H1 (cell line): ENCODE measurements at regions not wholly inside any gene's neighbourhood (a gene's known extent, or its start where the extent isn't known, plus 50 kb on each side); places are given as distances from the start of the nearest gene placed in this dataset.

Experiments
- CTCF ChIA-PET: fragments of 300-600 bp; sonication (Branson Sonifier 250); formaldehyde crosslinking; loops from one replicate; lab custom pipeline; 2021; ENCODE audit not compliant: partially characterized antibody; lab: Charles Lee
- POLR2A ChIA-PET: fragments of 300-600 bp; sonication (Branson Sonifier 250); formaldehyde crosslinking; loops from one replicate; lab custom pipeline; 2021; ENCODE audit warnings: inconsistent platforms; ENCODE audit not compliant: partially characterized antibody; lab: Charles Lee
- DNase-seq, 2 experiments: peaks; one replicate each; pipeline versions ENCODE4 v3.0.0 to v3.0.0-alpha.2; 2010 to 2022; ENCODE audit warnings: low spot score in 2 of 2, low read depth in 1 of 2, mixed read lengths in 1 of 2
- FAIRE-seq: peaks from 2 replicates; lab custom pipeline; 2011; peaks lifted over from hg19 to GRCh38; lab: Jason Lieb, UNC
- H2AFZ ChIP-seq: 2 replicates; pipeline ENCODE4 v1.8.1; 2012; ENCODE audit warnings: low read length, inconsistent platforms
- H2AK5ac ChIP-seq: 2 replicates; pipeline ENCODE4 v1.6.1; 2013; ENCODE audit warnings: low read depth, low read length
- H2BK120ac ChIP-seq: replicated peaks from 2 replicates; pipeline ENCODE3; 2013; ENCODE audit warnings: low read depth, low read length, inconsistent platforms
- H2BK12ac ChIP-seq: 2 replicates; pipeline ENCODE4 v1.6.1; 2013; ENCODE audit warnings: low read depth, low read length
- H2BK15ac ChIP-seq: 2 replicates; pipeline ENCODE4 v1.6.1; 2013; ENCODE audit warnings: low read length
- H2BK20ac ChIP-seq: 2 replicates; pipeline ENCODE4 v1.6.1; 2013; ENCODE audit warnings: low read length
- H2BK5ac ChIP-seq: 2 replicates; pipeline ENCODE4 v1.6.1; 2013; ENCODE audit warnings: low read depth, low read length
- H3K14ac ChIP-seq: 2 replicates; pipeline ENCODE4 v1.6.1; 2013; ENCODE audit warnings: inconsistent platforms; ENCODE audit not compliant: insufficient read length
- H3K18ac ChIP-seq: 2 replicates; pipeline ENCODE4 v1.6.1; 2013; ENCODE audit warnings: low read length; ENCODE audit errors: extremely low read depth
- H3K23ac ChIP-seq: 2 replicates; pipeline ENCODE4 v1.6.1; 2013; ENCODE audit warnings: inconsistent platforms; ENCODE audit not compliant: insufficient read length
- H3K23me2 ChIP-seq: 2 replicates; pipeline ENCODE4 v1.6.1; 2013; ENCODE audit warnings: low read depth, low read length
- H3K27ac ChIP-seq: 2 replicates; pipeline ENCODE4 v1.6.1; 2011; ENCODE audit warnings: low read depth, low read length, inconsistent platforms
- H3K27me3 ChIP-seq, 4 experiments: replicated peaks in 1 of 4; 1 replicate in 1 of 4; 2 replicates in 3 of 4; pipeline versions ENCODE4 v1.6.1 to v1.8.1; 2011 to 2013; ENCODE audit warnings: low read length in 3 of 4, mild to moderate bottlenecking in 3 of 4, inconsistent platforms in 2 of 4, mixed read lengths in 2 of 4, moderate library complexity in 1 of 4; ENCODE audit not compliant: control insufficient read depth in 3 of 4, insufficient read depth in 3 of 4; ENCODE audit errors: extremely low read depth in 1 of 4
- H3K36me3 ChIP-seq, 4 experiments: 2 replicates each; pipeline versions ENCODE4 v1.6.1 to v1.8.1; 2011 to 2013; ENCODE audit warnings: mild to moderate bottlenecking in 4 of 4, low read length in 3 of 4, moderate library complexity in 2 of 4, control low read depth in 1 of 4, inconsistent platforms in 1 of 4; ENCODE audit not compliant: insufficient read depth in 4 of 4, control insufficient read depth in 2 of 4
- H3K4ac ChIP-seq: replicated peaks from 2 replicates; pipeline ENCODE3; 2013; ENCODE audit warnings: low read length, low read depth, mixed read lengths, inconsistent platforms; ENCODE audit not compliant: insufficient read length
- H3K4me1 ChIP-seq, 4 experiments: replicated peaks in 1 of 4; 1 replicate in 1 of 4; 2 replicates in 3 of 4; pipeline versions ENCODE4 v1.6.1 to v1.8.1; 2011 to 2013; ENCODE audit warnings: low read length in 3 of 4, inconsistent platforms in 2 of 4, mixed read lengths in 1 of 4; ENCODE audit not compliant: insufficient read depth in 4 of 4, control insufficient read depth in 3 of 4
- H3K4me2 ChIP-seq, 2 experiments: 2 replicates each; pipeline versions ENCODE4 v1.6.1 to v1.8.1; 2011 to 2013; ENCODE audit warnings: low read depth in 2 of 2, low read length in 2 of 2, control low read depth in 1 of 2, inconsistent platforms in 1 of 2, mild to moderate bottlenecking in 1 of 2; ENCODE audit not compliant: insufficient read depth in 1 of 2
- H3K4me3 ChIP-seq, 4 experiments: fragments of 200-600, 300-600 bp in 1 of 4; sonication (generic), shearing (Covaris generic), sonication (Bioruptor Twin) in 1 of 4; 2 replicates each; pipeline versions ENCODE4 v1.5.1 to v1.8.1; 2011 to 2016; ENCODE audit warnings: low read length in 4 of 4, low read depth in 3 of 4, control low read depth in 2 of 4, inconsistent platforms in 2 of 4, mild to moderate bottlenecking in 2 of 4, mixed read lengths in 1 of 4, moderate library complexity in 1 of 4; ENCODE audit not compliant: insufficient read depth in 2 of 4; ENCODE audit errors: extremely low read depth in 1 of 4
- H3K56ac ChIP-seq: replicated peaks from 2 replicates; pipeline ENCODE3; 2013; ENCODE audit warnings: low read depth, mild to moderate bottlenecking, mixed read lengths, low read length, inconsistent platforms; ENCODE audit not compliant: insufficient read length
- H3K79me1 ChIP-seq: 2 replicates; pipeline ENCODE4 v1.6.1; 2013; ENCODE audit warnings: low read depth, low read length, control low read depth
- H3K79me2 ChIP-seq, 2 experiments: 2 replicates each; pipeline versions ENCODE4 v1.6.1 to v1.8.1; 2012 to 2013; ENCODE audit warnings: low read length in 2 of 2, mild to moderate bottlenecking in 2 of 2, inconsistent platforms in 1 of 2; ENCODE audit not compliant: insufficient read depth in 2 of 2, control insufficient read depth in 1 of 2
- H3K9ac ChIP-seq, 4 experiments: replicated peaks in 1 of 4; 1 replicate in 1 of 4; 2 replicates in 3 of 4; pipeline versions ENCODE4 v1.6.1 to v1.8.1; 2011 to 2013; ENCODE audit warnings: low read depth in 3 of 4, low read length in 3 of 4, control low read depth in 2 of 4, mild to moderate bottlenecking in 2 of 4, moderate library complexity in 2 of 4, inconsistent platforms in 1 of 4; ENCODE audit errors: extremely low read depth in 1 of 4
- H3K9me3 ChIP-seq, 2 experiments: 2 replicates each; pipeline versions ENCODE4 v1.6.1 to v1.8.1; 2012 to 2013; ENCODE audit warnings: mild to moderate bottlenecking in 2 of 2, moderate library complexity in 2 of 2, control low read depth in 1 of 2, inconsistent platforms in 1 of 2, low read depth in 1 of 2, low read length in 1 of 2, mixed read lengths in 1 of 2; ENCODE audit not compliant: insufficient read depth in 2 of 2
- H4K20me1 ChIP-seq, 2 experiments: replicated peaks in 1 of 2; 2 replicates each; pipeline versions ENCODE3 to v1.8.1; 2011 to 2013; ENCODE audit warnings: inconsistent platforms in 2 of 2, low read length in 2 of 2, mild to moderate bottlenecking in 1 of 2; ENCODE audit not compliant: insufficient read depth in 2 of 2, control insufficient read depth in 1 of 2
- H4K5ac ChIP-seq: 2 replicates; pipeline ENCODE4 v1.6.1; 2013; ENCODE audit warnings: low read length, low read depth, mixed read lengths, inconsistent platforms; ENCODE audit not compliant: insufficient read length
- H4K8ac ChIP-seq: 2 replicates; pipeline ENCODE4 v1.8.0; 2013; ENCODE audit warnings: mild to moderate bottlenecking, moderate library complexity, low read length, inconsistent platforms; ENCODE audit not compliant: insufficient read depth; ENCODE audit errors: extremely low read depth
- H4K91ac ChIP-seq: replicated peaks from 2 replicates; pipeline ENCODE3; 2013; ENCODE audit warnings: low read length, mixed read lengths, inconsistent platforms; ENCODE audit not compliant: insufficient read length
- BCL11A ChIP-seq, 2 experiments: IDR thresholded peaks; one replicate each; pipeline ENCODE4 v1.6.1; 2011; ENCODE audit warnings: low read depth in 2 of 2, low read length in 2 of 2, mild to moderate bottlenecking in 2 of 2
- CTBP2 ChIP-seq: IDR thresholded peaks from 2 replicates; pipeline ENCODE4 v1.7.0; 2011; ENCODE audit warnings: borderline replicate concordance, mild to moderate bottlenecking, moderate library complexity, mixed read lengths, low read length; ENCODE audit not compliant: insufficient read depth, insufficient read length
- NANOG ChIP-seq: IDR thresholded peaks from 2 replicates; pipeline ENCODE4 v1.6.1; 2011; ENCODE audit warnings: low read length, low read depth, mild to moderate bottlenecking, inconsistent platforms; ENCODE audit not compliant: insufficient read depth, poor library complexity, severe bottlenecking
- POLR2AphosphoS5 ChIP-seq: IDR thresholded peaks from 2 replicates; pipeline ENCODE4 v1.6.1; 2011; ENCODE audit warnings: low read depth, low read length
- RAD21 ChIP-seq, 2 experiments: IDR thresholded peaks in 1 of 2; conservative IDR thresholded peaks in 1 of 2; 2 replicates each; pipeline ENCODE4 v1.6.1; 2011; ENCODE audit warnings: low read depth in 2 of 2, low read length in 2 of 2, improper control_type of control experiment in 1 of 2, inconsistent platforms in 1 of 2, mild to moderate bottlenecking in 1 of 2, moderate library complexity in 1 of 2
- SIX5 ChIP-seq: IDR thresholded peaks from 2 replicates; pipeline ENCODE4 v1.6.1; 2011; ENCODE audit warnings: mild to moderate bottlenecking, low read depth, low read length
- SP2 ChIP-seq: IDR thresholded peaks from 2 replicates; pipeline ENCODE4 v1.6.1; 2012; ENCODE audit warnings: mild to moderate bottlenecking, low read length, inconsistent platforms
- SUZ12 ChIP-seq: fragments of 200-600 bp; sonication (generic); IDR thresholded peaks from 2 replicates; pipeline ENCODE4 v1.6.1; 2012; ENCODE audit warnings: mild to moderate bottlenecking, inconsistent platforms, low read length, moderate library complexity, mixed read lengths
- TAF1 ChIP-seq: IDR thresholded peaks from 2 replicates; pipeline ENCODE4 v1.6.1; 2011; ENCODE audit warnings: mild to moderate bottlenecking, low read depth, low read length
- WGBS, 2 experiments: shearing (Covaris generic) in 1 of 2; methylation state at CpG; one replicate each; pipeline versions ENCODE4 v1.1.6 to v1.1.7; 2013 to 2015; ENCODE audit warnings: low lambda C conversion rate in 2 of 2, mixed read lengths in 2 of 2, inconsistent platforms in 1 of 2, low coverage in 1 of 2, missing lambda C conversion rate in 1 of 2; ENCODE audit not compliant: insufficient replicate concordance in 2 of 2, insufficient coverage in 1 of 2, insufficient read length in 1 of 2; ENCODE audit errors: extremely low coverage in 1 of 2, missing lambda C conversion rate in 1 of 2; 5-methylcytosine and 5-hydroxymethylcytosine counted together
- TF ChIP-seq, protein P1 (sequence below): IDR thresholded peaks from 2 replicates; pipeline ENCODE4 v1.6.1; 2011; ENCODE audit warnings: low read depth, mild to moderate bottlenecking, low read length; ENCODE audit not compliant: insufficient read depth
- TF ChIP-seq, protein P2 (sequence below): IDR thresholded peaks from 2 replicates; pipeline ENCODE4 v1.6.1; 2012; ENCODE audit warnings: inconsistent platforms

DNA sequence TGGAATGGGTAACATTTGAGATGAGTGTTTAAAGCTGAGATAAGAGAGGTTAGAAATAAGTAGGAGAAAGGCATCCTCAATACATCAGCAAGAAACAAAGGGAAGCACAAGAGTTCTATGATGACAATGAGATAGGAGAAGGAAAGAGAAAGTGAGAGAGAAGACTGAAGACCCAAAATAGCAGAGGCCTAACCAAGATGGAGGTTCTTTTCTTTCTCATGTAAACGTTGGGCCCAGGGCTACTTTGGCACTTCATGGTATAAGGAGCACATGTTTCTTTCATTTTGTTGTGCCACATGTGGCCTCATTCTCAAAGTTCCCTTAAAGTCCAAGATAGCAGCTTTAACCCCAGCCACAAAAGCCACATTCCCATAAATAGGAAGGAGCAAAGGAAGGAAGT, 120.5 kb upstream of the RMST start:
- no peak overlapping the region for H3K18ac ChIP-seq
- H3K27me3 ChIP-seq = no peaks in the 10 kb centered on the region; a peak in 1 of 7 replicates
- no peak overlapping the region for H3K56ac ChIP-seq
- no peak overlapping the region for H2BK120ac ChIP-seq
- no peak overlapping the region for H2AK5ac ChIP-seq
- H3K79me1 ChIP-seq = no peaks in the 10 kb centered on the region
- FAIRE-seq = no peak
- H4K20me1 ChIP-seq = no peaks in the 10 kb centered on the region
- no peaks in the 10 kb centered on the region for H3K79me2 ChIP-seq
- H4K5ac ChIP-seq = no peak overlapping the region
- H3K23ac ChIP-seq = no peak overlapping the region
- no peak overlapping the region for H3K14ac ChIP-seq
- no peaks in the 10 kb centered on the region for H3K36me3 ChIP-seq
- ChIA-PET POLR2A (no interaction called here), CTCF (interaction anchor here (0.8 to 1.0 kb wide), 2 partner anchors 9 to 59 kb away, joined by 3 read pairs; no protein-coding TSS in a partner anchor)
- H2AFZ ChIP-seq = no peak overlapping the region
- H2BK20ac ChIP-seq = no peak overlapping the region
- H3K23me2 ChIP-seq = no peaks in the 10 kb centered on the region
- H2BK12ac ChIP-seq = no peak overlapping the region
- no peak overlapping the region for H3K9ac ChIP-seq
- no peak overlapping the region for H4K8ac ChIP-seq
- H3K4me1 ChIP-seq = no peaks in the 10 kb centered on the region
- H3K4me2 ChIP-seq = no peak overlapping the region
- H3K4me3 ChIP-seq = no peak overlapping the region
- H2BK15ac ChIP-seq = no peak overlapping the region
- no peak overlapping the region for H3K27ac ChIP-seq
- DNase-seq = no peak
- no peak overlapping the region for H4K91ac ChIP-seq
- WGBS, 2 experiments = 95% methylated on average over 1 of the region's 1 CpG; no CpG with 5 or more reads in 1 of the 2 experiments
- H2BK5ac ChIP-seq = no peak overlapping the region
- H3K9me3 ChIP-seq = no peaks in the 10 kb centered on the region
- H3K4ac ChIP-seq = no peak overlapping the region
- TF ChIP-seq TAF1 (no peak), SUZ12 (no peak), SIX5 (no peak), SP2 (no peak), RAD21 (IDR thresholded peaks at IDR 0.05 in 1 of 2, conservative IDR thresholded peaks at IDR 0.05 in 1 of 2; ENCODE audit: low read depth in 2 of 2, low read length in 2 of 2) (no peak), NANOG (no peak), POLR2AphosphoS5 (no peak), CTBP2 (no peak), BCL11A (IDR thresholded peaks at IDR 0.05; ENCODE audit: low read depth in 2 of 2, low read length in 2 of 2) (no peak)
- TF ChIP-seq, protein P1, sequence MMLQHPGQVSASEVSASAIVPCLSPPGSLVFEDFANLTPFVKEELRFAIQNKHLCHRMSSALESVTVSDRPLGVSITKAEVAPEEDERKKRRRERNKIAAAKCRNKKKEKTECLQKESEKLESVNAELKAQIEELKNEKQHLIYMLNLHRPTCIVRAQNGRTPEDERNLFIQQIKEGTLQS = no peak
- TF ChIP-seq, protein P2, sequence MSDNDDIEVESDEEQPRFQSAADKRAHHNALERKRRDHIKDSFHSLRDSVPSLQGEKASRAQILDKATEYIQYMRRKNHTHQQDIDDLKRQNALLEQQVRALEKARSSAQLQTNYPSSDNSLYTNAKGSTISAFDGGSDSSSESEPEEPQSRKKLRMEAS = no peak
